ENCODE measurements at regions not wholly inside any gene's neighbourhood (a gene's known extent, or its start where the extent isn't known, plus 50 kb on each side); places are given as distances from the start of the nearest gene placed in this dataset.

DNA sequence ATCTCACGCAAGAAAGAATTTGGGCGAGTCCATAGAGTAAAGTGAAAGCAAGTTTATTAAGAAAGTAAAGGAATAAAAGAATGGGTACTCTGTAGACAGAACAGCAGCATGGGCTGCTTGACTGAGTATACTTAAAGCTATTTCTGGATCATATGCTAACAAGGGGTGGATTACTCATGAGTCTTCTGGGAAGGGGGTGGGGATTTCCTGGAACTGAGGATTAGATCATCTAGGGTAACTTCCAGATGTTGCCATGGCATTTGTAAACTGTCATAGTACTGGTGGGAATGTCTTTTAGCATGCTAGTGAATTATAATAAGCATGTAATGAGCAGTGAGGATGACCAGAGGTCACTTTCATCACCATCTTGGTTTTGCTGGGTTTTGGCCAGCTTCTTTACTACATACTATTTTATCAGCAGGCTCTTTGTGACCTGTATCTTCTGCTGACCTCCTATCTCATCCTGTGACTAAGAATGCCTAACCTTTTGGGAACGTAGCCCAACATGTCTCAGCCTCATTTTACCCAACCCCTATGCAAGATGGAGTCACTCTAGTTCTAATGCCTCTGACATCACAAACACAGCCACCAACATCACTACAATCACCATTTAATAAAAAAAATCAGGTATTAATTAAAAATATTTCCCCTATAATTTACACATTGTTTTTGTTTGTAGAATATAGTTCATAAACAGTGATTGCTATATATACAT is 890.7 kb upstream of the EPHA6 start:
- Histone ChIP-seq H4K20me1 (replicated peaks in 1 of 2; ENCODE audit: control insufficient read depth in 1 of 2, insufficient read depth in 2 of 2, low read length in 2 of 2) (no peaks in the 10 kb centered on the region), H3K36me3 (ENCODE audit: control insufficient read depth in 2 of 4, insufficient read depth in 4 of 4, low read length in 3 of 4) (peaks cover 0 to 4% (median 0%) of the 10 kb centered on the region in 4 experiments; a peak in 2 of 8 replicates), H2BK12ac (ENCODE audit: low read depth, low read length) (no peak overlapping the region), H3K4me3 (ENCODE audit: extremely low read depth in 1 of 4, insufficient read depth in 2 of 4, low read depth in 3 of 4, low read length in 4 of 4) (no peak overlapping the region), H2BK5ac (ENCODE audit: low read depth, low read length) (no peak overlapping the region), H2AK5ac (ENCODE audit: low read depth, low read length) (no peak overlapping the region), H3K23ac (ENCODE audit: insufficient read length) (no peak overlapping the region), H3K9me3 (ENCODE audit: insufficient read depth in 2 of 2, low read depth in 1 of 2, low read length in 1 of 2) (peaks cover 0 to 8% of the 10 kb centered on the region in 2 experiments; a peak in 2 of 4 replicates), H2BK120ac (replicated peaks; ENCODE audit: low read depth, low read length) (no peak overlapping the region), H3K4me1 (replicated peaks in 1 of 4; ENCODE audit: control insufficient read depth in 3 of 4, insufficient read depth in 4 of 4, low read length in 3 of 4) (peaks cover 0 to 11% (median 0%) of the 10 kb centered on the region in 4 experiments; a peak in 4 of 7 replicates), H2BK20ac (ENCODE audit: low read length) (no peak overlapping the region), H4K5ac (ENCODE audit: insufficient read length, low read depth, low read length) (no peak overlapping the region), H4K91ac (replicated peaks; ENCODE audit: insufficient read length, low read length) (no peak overlapping the region), H3K79me2 (ENCODE audit: control insufficient read depth in 1 of 2, insufficient read depth in 2 of 2, low read length in 2 of 2) (no peaks in the 10 kb centered on the region), H3K56ac (replicated peaks; ENCODE audit: insufficient read length, low read depth, low read length) (no peak overlapping the region), H3K4me2 (ENCODE audit: insufficient read depth in 1 of 2, low read depth in 2 of 2, low read length in 2 of 2) (no peak overlapping the region), H2AFZ (ENCODE audit: low read length) (no peak overlapping the region), H3K27ac (ENCODE audit: low read depth, low read length) (no peak overlapping the region), H3K9ac (replicated peaks in 1 of 4; ENCODE audit: extremely low read depth in 1 of 4, low read depth in 3 of 4, low read length in 3 of 4) (no peak overlapping the region), H3K4ac (replicated peaks; ENCODE audit: insufficient read length, low read depth, low read length) (no peak overlapping the region), H3K23me2 (ENCODE audit: low read depth, low read length) (no peaks in the 10 kb centered on the region; the same call in 1 of the 2 replicates), H3K14ac (ENCODE audit: insufficient read length) (no peak overlapping the region), H3K79me1 (ENCODE audit: low read depth, low read length) (no peaks in the 10 kb centered on the region), H4K8ac (ENCODE audit: extremely low read depth, insufficient read depth, low read length) (no peak overlapping the region), H3K27me3 (replicated peaks in 1 of 4; ENCODE audit: control insufficient read depth in 3 of 4, extremely low read depth in 1 of 4, insufficient read depth in 3 of 4, low read length in 3 of 4) (no peaks in the 10 kb centered on the region), H2BK15ac (ENCODE audit: low read length) (no peak overlapping the region), H3K18ac (ENCODE audit: extremely low read depth, low read length) (no peak overlapping the region)
- FAIRE-seq (no peak), DNase-seq (ENCODE audit: low read depth in 1 of 2, low spot score in 2 of 2) (no peak)
- 65% methylated on average over 2 of the region's 3 CpGs; no CpG with 5 or more reads in 1 of the 2 experiments for WGBS, 2 experiments (ENCODE audit: extremely low coverage in 1 of 2, insufficient coverage in 1 of 2, insufficient read length in 1 of 2, insufficient replicate concordance in 2 of 2, low coverage in 1 of 2, low lambda C conversion rate in 2 of 2, missing lambda C conversion rate in 1 of 2)
- ChIA-PET POLR2A (ENCODE audit: partially characterized antibody) (no interaction called here), CTCF (ENCODE audit: partially characterized antibody) (no interaction called here)
- no peak for TF ChIP-seq ASH2L (IDR thresholded peaks at IDR 0.05; ENCODE audit: low read length)
- no peak for TF ChIP-seq BRCA1 (IDR thresholded peaks at IDR 0.05; ENCODE audit: low read depth, low read length)
- TF ChIP-seq KDM4A (IDR thresholded peaks at IDR 0.05; ENCODE audit: low read depth, low read length, severe bottlenecking): no peak
- TF ChIP-seq POLR2A (IDR thresholded peaks at IDR 0.05; ENCODE audit: control extremely low read depth in 1 of 2, low read depth in 2 of 2, low read length in 2 of 2): no peak
- TF ChIP-seq JUND (IDR thresholded peaks at IDR 0.05; ENCODE audit: low read length): no peak
- TF ChIP-seq EP300 (IDR thresholded peaks at IDR 0.05; ENCODE audit: borderline replicate concordance in 1 of 2, low read depth in 2 of 2, low read length in 2 of 2): no peak
- no peak for TF ChIP-seq USF2 (IDR thresholded peaks at IDR 0.05; ENCODE audit: low read length)

All from H1 (cell line).